Upper lobe of left lung (tissue), 6 donors: ENCODE measurements at regions not wholly inside any gene's neighbourhood (a gene's known extent, or its start where the extent isn't known, plus 50 kb on each side); places are given as distances from the start of the nearest gene placed in this dataset.

Experiments used
- ATAC-seq, 2 donors: fragments of 200-7000 bp; cut with Tn5 transposase; one replicate each; pipeline ENCODE4 v1.9.1; 2022; ENCODE audit warnings: mild to moderate bottlenecking in 2 of 2, moderate library complexity in 2 of 2; ENCODE audit not compliant: low FRiP score in 2 of 2
- DNase-seq, 2 donors: peaks; one replicate each; pipeline ENCODE4 v3.0.0-alpha.2; 2019 to 2020
- H3K27ac ChIP-seq, 4 donors: fragments of 200-600 bp; sonication (generic); one replicate each; pipeline ENCODE4 v1.5.1; 2016 to 2019
- H3K27me3 ChIP-seq, 4 donors: fragments of 200-600 bp; sonication (generic); one replicate each; pipeline ENCODE4 v1.5.1; 2017 to 2019
- H3K36me3 ChIP-seq, 4 donors: fragments of 200-600 bp; sonication (generic); one replicate each; pipeline ENCODE4 v1.5.1; 2016 to 2019
- H3K4me1 ChIP-seq, 4 donors: fragments of 200-600 bp; sonication (generic); one replicate each; pipeline ENCODE4 v1.5.1; 2018 to 2019
- H3K4me3 ChIP-seq, 4 donors: fragments of 200-600 bp; sonication (generic); one replicate each; pipeline ENCODE4 v1.5.1; 2017 to 2019; ENCODE audit warnings: mild to moderate bottlenecking in 2 of 4, moderate library complexity in 1 of 4
- H3K9me3 ChIP-seq, 4 donors: fragments of 200-600 bp; sonication (generic); one replicate each; pipeline ENCODE4 v1.5.1; 2018 to 2019
- CTCF ChIP-seq, 6 experiments: fragments of 450-650 bp in 4 of 6; fragments of 200-600 bp in 2 of 6; sonication (generic) in 2 of 6; IDR thresholded peaks; one replicate each; pipeline ENCODE4 v1.5.1; 2016 to 2019; ENCODE audit warnings: antibody characterized with exemption in 6 of 6
- EP300 ChIP-seq, 4 donors: sonication (generic); formaldehyde crosslinking; IDR thresholded peaks; one replicate each; pipeline ENCODE4 v1.5.1; 2017; ENCODE audit warnings: antibody characterized with exemption in 4 of 4, control low read depth in 2 of 4
- POLR2A ChIP-seq, 4 donors: fragments of 450-650 bp; IDR thresholded peaks; one replicate each; pipeline ENCODE4 v1.5.1; 2016 to 2017; ENCODE audit warnings: antibody characterized with exemption in 4 of 4, mild to moderate bottlenecking in 2 of 4
- POLR2AphosphoS5 ChIP-seq, 2 donors: sonication (generic); formaldehyde crosslinking; IDR thresholded peaks; one replicate each; pipeline ENCODE4 v1.5.1; 2017; ENCODE audit warnings: antibody characterized with exemption in 2 of 2
- WGBS, 2 donors: methylation state at CpG; one replicate each; pipeline ENCODE4 v1.1.5; 2017 to 2018; 5-methylcytosine and 5-hydroxymethylcytosine counted together
- donor health status: DM: no; HTN: no; CAD: no; lungs with moderate emphysema.
- donor health status: DM: no; HTN: yes; CAD: no; lungs with severe emphysema.

- H3K9me3 ChIP-seq = no peaks in the 10 kb centered on the region
- peak overlapping the region in 3 of 4 donors; percentile 1 to 35 (median 26) for H3K4me3 ChIP-seq
- no peak for DNase-seq
- WGBS, 2 donors = 71 to 75% methylated on average over 5 to 7 of the region's 7 CpGs
- no peaks in the 10 kb centered on the region for H3K27me3 ChIP-seq
- no peaks in the 10 kb centered on the region for H3K36me3 ChIP-seq
- H3K27ac ChIP-seq = peak overlapping the region; percentile 81 to 91 (median 86)
- TF ChIP-seq EP300 (IDR thresholded peaks at IDR 0.05) = no peak
- TF ChIP-seq POLR2AphosphoS5 (IDR thresholded peaks at IDR 0.05) = no peak
- TF ChIP-seq CTCF (IDR thresholded peaks at IDR 0.05) = no peak
- no peak for TF ChIP-seq POLR2A (IDR thresholded peaks at IDR 0.05)
- peaks cover 3 to 22% (median 8%) of the 10 kb centered on the region in 4 donors for H3K4me1 ChIP-seq
- ATAC-seq = peak in 1 of 2 donors; percentile 4
Observed at GRCh38 chr10:10798864-10799192, 218.8 kb upstream of the CELF2 start.

GRCh38 chr10:10800961-10801360, 216.7 kb upstream of the CELF2 start:
- no peak overlapping the region for H3K4me3 ChIP-seq
- WGBS, 2 donors = 79 to 86% methylated on average over 3 of the region's 3 CpGs
- peak overlapping the region in 3 of 4 donors; percentile 10 to 63 (median 30) for H3K27ac ChIP-seq
- no peak for TF ChIP-seq POLR2A (IDR thresholded peaks at IDR 0.05)
- TF ChIP-seq POLR2AphosphoS5 (IDR thresholded peaks at IDR 0.05) = no peak
- no peak for TF ChIP-seq CTCF (IDR thresholded peaks at IDR 0.05)
- no peak for TF ChIP-seq EP300 (IDR thresholded peaks at IDR 0.05)
- DNase-seq (no peak), ATAC-seq (no peak)
- H3K9me3 ChIP-seq = no peaks in the 10 kb centered on the region
- H3K36me3 ChIP-seq = no peaks in the 10 kb centered on the region
- H3K4me1 ChIP-seq = peaks cover 1 to 21% (median 9%) of the 10 kb centered on the region in 4 donors
- H3K27me3 ChIP-seq = no peaks in the 10 kb centered on the region

- DNase-seq (no peak), ATAC-seq (peak; percentile 37 to 86)
- Histone ChIP-seq H3K9me3 (no peaks in the 10 kb centered on the region), H3K36me3 (no peaks in the 10 kb centered on the region), H3K4me1 (peaks cover 0 to 12% (median 9%) of the 10 kb centered on the region in 4 donors), H3K27ac (peak overlapping the region in 2 of 4 donors; percentile 28 to 32), H3K27me3 (no peaks in the 10 kb centered on the region), H3K4me3 (no peak overlapping the region)
- no peak for TF ChIP-seq CTCF (IDR thresholded peaks at IDR 0.05)
- TF ChIP-seq POLR2AphosphoS5 (IDR thresholded peaks at IDR 0.05) = peak in 1 of 2 donors; percentile 52
- 64% methylated on average over 1 of the region's 1 CpG for WGBS, 2 donors
Observed at GRCh38 chr10:10803278-10803677, 214.4 kb upstream of the CELF2 start.

- H3K27ac ChIP-seq = peak overlapping the region in 1 of 4 donors; percentile 59
- no peak for DNase-seq
- H3K4me1 ChIP-seq = peaks cover 0 to 12% (median 7%) of the 10 kb centered on the region in 4 donors
- TF ChIP-seq EP300 (IDR thresholded peaks at IDR 0.05) = no peak
- no peak for TF ChIP-seq CTCF (IDR thresholded peaks at IDR 0.05)
- no peak for TF ChIP-seq POLR2A (IDR thresholded peaks at IDR 0.05)
- no peak for TF ChIP-seq POLR2AphosphoS5 (IDR thresholded peaks at IDR 0.05)
- H3K36me3 ChIP-seq = no peaks in the 10 kb centered on the region
- H3K9me3 ChIP-seq = no peaks in the 10 kb centered on the region
- ATAC-seq = no peak
- H3K27me3 ChIP-seq = no peaks in the 10 kb centered on the region
- no peak overlapping the region for H3K4me3 ChIP-seq
Observed at GRCh38 chr10:10804061-10804460, 213.6 kb upstream of the CELF2 start.

GRCh38 chr10:10804998-10805740, 212.5 kb upstream of the CELF2 start:
- 51 to 58% methylated on average over 7 of the region's 7 CpGs for WGBS, 2 donors
- TF ChIP-seq POLR2AphosphoS5 (IDR thresholded peaks at IDR 0.05) = no peak
- TF ChIP-seq EP300 (IDR thresholded peaks at IDR 0.05) = no peak
- no peak for TF ChIP-seq CTCF (IDR thresholded peaks at IDR 0.05)
- no peak for TF ChIP-seq POLR2A (IDR thresholded peaks at IDR 0.05)
- Histone ChIP-seq H3K4me1 (peaks cover 0 to 12% (median 7%) of the 10 kb centered on the region in 4 donors), H3K4me3 (no peak overlapping the region), H3K27me3 (no peaks in the 10 kb centered on the region), H3K27ac (peak overlapping the region; percentile 24 to 59 (median 42)), H3K9me3 (no peaks in the 10 kb centered on the region), H3K36me3 (no peaks in the 10 kb centered on the region)
- no peak for DNase-seq
- ATAC-seq = peak; percentile 58 to 79
